22Rv1 (cell line): ENCODE measurements at regions not wholly inside any gene's neighbourhood (a gene's known extent, or its start where the extent isn't known, plus 50 kb on each side); places are given as distances from the start of the nearest gene placed in this dataset.

Experiments
- ZFX ChIP-seq: fragments of 450-650 bp; IDR thresholded peaks from 2 replicates; pipeline ENCODE4 v1.6.1; 2017; ENCODE audit warnings: antibody characterized with exemption, borderline replicate concordance
- TF ChIP-seq, protein P1 (sequence below): fragments of 450-650 bp; IDR thresholded peaks from 2 replicates; pipeline ENCODE4 v1.5.1; 2017; ENCODE audit warnings: mild to moderate bottlenecking

DNA sequence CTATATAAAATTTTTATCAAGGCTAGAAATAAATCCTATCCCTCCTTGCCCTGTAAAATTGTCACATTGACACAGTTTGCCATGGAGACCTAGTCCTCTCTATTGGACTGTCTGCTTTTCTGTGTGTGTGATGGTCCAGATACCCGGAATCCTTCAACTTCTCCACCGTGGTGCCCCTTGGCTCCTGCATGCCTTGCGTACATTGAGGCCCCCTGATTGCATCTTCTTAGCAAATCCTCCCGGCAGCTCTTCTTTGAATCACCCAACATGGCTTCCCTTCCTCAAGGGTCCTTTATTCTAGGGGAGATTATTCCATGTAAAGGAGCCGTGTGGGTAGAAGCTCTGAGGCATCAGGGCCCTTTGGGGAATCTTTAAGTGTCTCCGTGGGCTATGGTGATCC, 219.5 kb downstream of the CDC5L start:
- TF ChIP-seq, protein P1, sequence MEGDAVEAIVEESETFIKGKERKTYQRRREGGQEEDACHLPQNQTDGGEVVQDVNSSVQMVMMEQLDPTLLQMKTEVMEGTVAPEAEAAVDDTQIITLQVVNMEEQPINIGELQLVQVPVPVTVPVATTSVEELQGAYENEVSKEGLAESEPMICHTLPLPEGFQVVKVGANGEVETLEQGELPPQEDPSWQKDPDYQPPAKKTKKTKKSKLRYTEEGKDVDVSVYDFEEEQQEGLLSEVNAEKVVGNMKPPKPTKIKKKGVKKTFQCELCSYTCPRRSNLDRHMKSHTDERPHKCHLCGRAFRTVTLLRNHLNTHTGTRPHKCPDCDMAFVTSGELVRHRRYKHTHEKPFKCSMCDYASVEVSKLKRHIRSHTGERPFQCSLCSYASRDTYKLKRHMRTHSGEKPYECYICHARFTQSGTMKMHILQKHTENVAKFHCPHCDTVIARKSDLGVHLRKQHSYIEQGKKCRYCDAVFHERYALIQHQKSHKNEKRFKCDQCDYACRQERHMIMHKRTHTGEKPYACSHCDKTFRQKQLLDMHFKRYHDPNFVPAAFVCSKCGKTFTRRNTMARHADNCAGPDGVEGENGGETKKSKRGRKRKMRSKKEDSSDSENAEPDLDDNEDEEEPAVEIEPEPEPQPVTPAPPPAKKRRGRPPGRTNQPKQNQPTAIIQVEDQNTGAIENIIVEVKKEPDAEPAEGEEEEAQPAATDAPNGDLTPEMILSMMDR = no peak
- no peak for TF ChIP-seq ZFX
